IPS-NIHi7 (cell line): ENCODE measurements at regions not wholly inside any gene's neighbourhood (a gene's known extent, or its start where the extent isn't known, plus 50 kb on each side); places are given as distances from the start of the nearest gene placed in this dataset.

Experiments
- DNase-seq: peaks from one replicate; pipeline ENCODE4 v3.0.0; 2012; ENCODE audit warnings: mixed read lengths; ENCODE audit errors: extremely low spot score

GRCh38 chr18:56278421-56279003, 359.9 kb downstream of the TXNL1 start:
- DNase-seq: no peak

GRCh38 chr18:56276466-56276865, 361.9 kb downstream of the TXNL1 start:
- no peak for DNase-seq

GRCh38 chr18:56273541-56274219, 364.7 kb downstream of the TXNL1 start:
- no peak for DNase-seq

DNA sequence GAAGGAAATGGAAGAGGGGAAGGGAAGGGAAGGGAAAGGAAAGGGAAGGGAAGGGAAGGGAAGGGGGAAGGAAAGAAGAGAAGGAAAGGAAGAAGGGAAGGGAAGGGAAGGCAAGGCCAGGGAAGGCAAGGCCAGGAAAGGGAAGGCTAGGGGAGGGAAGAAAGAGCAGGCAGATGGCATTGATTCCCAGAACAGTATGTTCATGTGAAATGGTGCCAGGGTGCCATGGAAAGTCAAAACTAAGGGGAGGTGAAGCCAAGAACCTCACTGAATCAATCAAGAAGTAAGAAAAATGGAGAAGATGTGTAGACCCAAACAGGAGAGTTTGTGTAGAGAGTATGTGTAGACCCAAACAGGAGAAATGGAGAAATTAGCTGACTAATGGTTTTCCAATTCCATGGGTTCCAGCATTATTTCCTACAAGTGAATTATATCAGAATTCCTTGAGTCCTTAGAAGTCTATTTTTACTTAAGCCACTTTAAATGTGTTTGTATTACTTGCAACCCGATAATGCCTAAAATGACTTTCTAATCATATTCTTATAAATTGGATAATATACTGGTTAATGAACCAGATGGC, 367.6 kb downstream of the TXNL1 start:
- no peak for DNase-seq

- no peak for DNase-seq
These were observed 368.4 kb downstream of the TXNL1 start for GRCh38 chr18:56269958-56270357.

DNA sequence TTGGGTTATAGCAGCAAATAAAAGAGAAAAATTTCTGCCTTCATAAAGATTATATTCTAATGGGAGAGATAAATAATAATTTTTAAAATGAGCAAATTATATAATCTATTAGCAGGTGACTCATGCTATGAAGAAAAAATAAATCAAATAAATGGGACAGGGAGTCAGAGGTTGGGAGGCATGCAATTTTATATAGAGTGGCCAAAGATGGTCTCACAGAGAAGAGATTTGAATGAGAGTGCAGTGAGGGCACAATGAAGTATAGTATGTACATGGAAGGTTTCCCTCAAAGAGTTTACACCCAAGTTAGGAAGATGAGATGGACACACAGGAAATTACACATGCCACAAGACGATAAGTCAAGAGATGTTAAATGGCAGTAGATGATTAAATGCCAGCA, 369.4 kb downstream of the TXNL1 start:
- no peak for DNase-seq

- DNase-seq: no peak
These were observed 371.1 kb downstream of the TXNL1 start for GRCh38 chr18:56267334-56267733.

DNA sequence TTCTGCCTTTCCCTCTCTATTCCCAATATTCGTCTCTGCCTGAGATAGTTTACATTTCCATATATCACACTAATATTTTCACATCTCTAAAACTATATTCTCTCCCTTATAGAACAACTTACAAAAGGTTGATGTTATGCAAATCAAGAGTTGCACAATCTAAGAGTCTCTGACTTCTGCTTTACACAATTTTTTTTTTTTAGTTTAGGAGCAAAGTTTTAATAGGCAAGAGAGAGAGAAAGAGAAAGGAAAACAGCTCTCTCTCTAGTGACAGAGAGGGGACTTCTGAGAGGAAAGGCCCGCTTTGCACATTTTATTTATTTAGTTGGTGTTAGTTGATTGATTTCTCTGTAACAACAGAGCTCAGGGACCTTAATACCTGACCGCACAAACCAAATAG, 380.2 kb downstream of the TXNL1 start:
- no peak for DNase-seq

GRCh38 chr18:56257205-56257604, 381.2 kb downstream of the TXNL1 start:
- DNase-seq: no peak

GRCh38 chr18:56256659-56257058, 381.7 kb downstream of the TXNL1 start:
- DNase-seq: no peak

GRCh38 chr18:56255381-56255780, 383.0 kb downstream of the TXNL1 start:
- no peak for DNase-seq

DNA sequence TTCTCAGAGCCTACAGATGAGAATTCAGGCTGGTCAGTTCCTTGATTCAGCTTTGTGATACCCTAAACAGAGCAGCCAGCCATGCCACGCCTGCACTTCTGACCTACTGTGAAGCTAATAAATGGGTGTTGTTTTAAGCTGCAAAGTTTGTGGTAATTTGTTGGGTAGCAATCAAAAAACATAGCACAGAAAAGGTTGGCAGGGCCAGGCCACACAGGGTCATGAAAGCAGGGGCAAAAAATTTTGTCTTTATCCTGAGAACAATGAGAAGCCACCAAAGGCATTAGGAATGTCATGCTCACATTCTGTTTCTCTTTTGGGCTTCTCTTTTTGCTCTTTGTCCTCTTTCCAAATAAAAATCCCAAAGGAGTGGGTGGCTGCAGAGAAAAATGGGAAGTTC, 385.9 kb downstream of the TXNL1 start:
- DNase-seq: no peak

DNA sequence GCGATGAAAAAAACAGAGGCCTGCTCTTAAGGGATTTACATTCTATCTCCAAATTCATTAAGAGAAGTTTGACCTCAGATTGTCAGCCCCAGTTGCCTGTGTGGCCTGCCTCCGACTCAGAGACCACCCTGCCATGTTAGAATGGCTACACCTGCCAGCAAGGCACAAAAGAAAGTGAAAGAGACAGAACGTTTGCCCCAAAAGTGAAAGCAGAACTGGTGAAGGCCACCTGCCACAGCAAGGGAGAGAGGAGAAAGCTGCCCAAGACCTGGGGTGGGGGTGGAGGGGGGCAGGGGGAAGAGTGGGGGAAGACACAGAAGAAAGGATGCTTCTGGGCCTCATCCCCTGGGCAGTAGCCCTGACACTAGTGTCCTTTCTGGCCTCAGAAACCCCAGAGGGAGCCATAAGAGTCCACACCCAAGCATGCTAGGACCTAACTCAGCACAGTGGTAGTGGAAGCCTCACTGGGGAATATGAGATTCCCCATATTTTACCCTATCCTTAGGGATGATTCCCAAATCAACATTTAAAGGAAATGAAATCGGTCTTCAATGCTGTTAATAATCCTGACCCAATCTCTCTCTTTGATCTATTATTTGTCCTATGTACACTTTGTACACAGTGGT, 389.7 kb downstream of the TXNL1 start:
- no peak for DNase-seq

GRCh38 chr18:56246916-56247315, 391.5 kb downstream of the TXNL1 start:
- DNase-seq: no peak

- DNase-seq: no peak
These were observed 392.4 kb downstream of the TXNL1 start for GRCh38 chr18:56245866-56246580.

- no peak for DNase-seq
These were observed 398.0 kb downstream of the TXNL1 start for GRCh38 chr18:56240405-56240804.

- DNase-seq: no peak
These were observed 399.8 kb downstream of the TXNL1 start for GRCh38 chr18:56238576-56238975.

GRCh38 chr18:56235481-56236013, 402.8 kb downstream of the TXNL1 start:
- no peak for DNase-seq

GRCh38 chr18:56235071-56235470, 403.3 kb downstream of the TXNL1 start:
- DNase-seq: no peak

GRCh38 chr18:56233595-56233994, 404.8 kb downstream of the TXNL1 start:
- DNase-seq: no peak

DNA sequence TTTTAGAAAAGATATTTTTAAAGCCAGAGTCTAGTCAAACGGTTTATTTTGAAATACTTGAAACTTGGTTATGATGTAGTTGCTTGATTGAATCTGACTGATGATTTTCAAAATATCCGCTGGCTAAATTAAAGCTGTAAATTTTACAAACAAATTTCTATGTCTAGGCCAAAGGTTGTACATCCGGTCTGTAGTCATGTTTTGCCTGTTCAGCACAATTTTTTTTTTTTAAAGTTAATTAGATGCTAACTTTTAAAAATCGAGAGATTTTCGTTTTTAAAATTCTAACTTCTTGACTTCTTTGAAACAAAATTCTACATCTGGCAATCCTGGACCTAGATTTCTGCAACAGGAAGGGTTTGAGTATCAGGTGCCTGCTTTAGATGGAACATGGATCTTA, 412.4 kb downstream of the TXNL1 start:
- no peak for DNase-seq
